Tibial nerve (tissue), 4 donors: ENCODE measurements at regions not wholly inside any gene's neighbourhood (a gene's known extent, or its start where the extent isn't known, plus 50 kb on each side); places are given as distances from the start of the nearest gene placed in this dataset.

Experiments used
- EP300 ChIP-seq, 2 donors: sonication (generic); formaldehyde crosslinking; IDR thresholded peaks; one replicate each; pipeline ENCODE4 v1.6.1; 2017; ENCODE audit warnings: antibody characterized with exemption in 2 of 2, mild to moderate bottlenecking in 1 of 2
- POLR2A ChIP-seq, 2 donors: fragments of 450-650 bp; IDR thresholded peaks; one replicate each; pipeline ENCODE4 v1.6.1; 2017; ENCODE audit warnings: antibody characterized with exemption in 2 of 2, mild to moderate bottlenecking in 2 of 2, moderate library complexity in 2 of 2
- TF ChIP-seq, protein P1 (sequence below), 5 experiments: fragments of 200-600 bp in 3 of 5; fragments of 450-650 bp in 2 of 5; sonication (generic) in 3 of 5; IDR thresholded peaks; one replicate each; pipeline ENCODE4 v1.5.1; 2016 to 2019; ENCODE audit warnings: antibody characterized with exemption in 5 of 5, mild to moderate bottlenecking in 3 of 5, moderate library complexity in 2 of 5

DNA sequence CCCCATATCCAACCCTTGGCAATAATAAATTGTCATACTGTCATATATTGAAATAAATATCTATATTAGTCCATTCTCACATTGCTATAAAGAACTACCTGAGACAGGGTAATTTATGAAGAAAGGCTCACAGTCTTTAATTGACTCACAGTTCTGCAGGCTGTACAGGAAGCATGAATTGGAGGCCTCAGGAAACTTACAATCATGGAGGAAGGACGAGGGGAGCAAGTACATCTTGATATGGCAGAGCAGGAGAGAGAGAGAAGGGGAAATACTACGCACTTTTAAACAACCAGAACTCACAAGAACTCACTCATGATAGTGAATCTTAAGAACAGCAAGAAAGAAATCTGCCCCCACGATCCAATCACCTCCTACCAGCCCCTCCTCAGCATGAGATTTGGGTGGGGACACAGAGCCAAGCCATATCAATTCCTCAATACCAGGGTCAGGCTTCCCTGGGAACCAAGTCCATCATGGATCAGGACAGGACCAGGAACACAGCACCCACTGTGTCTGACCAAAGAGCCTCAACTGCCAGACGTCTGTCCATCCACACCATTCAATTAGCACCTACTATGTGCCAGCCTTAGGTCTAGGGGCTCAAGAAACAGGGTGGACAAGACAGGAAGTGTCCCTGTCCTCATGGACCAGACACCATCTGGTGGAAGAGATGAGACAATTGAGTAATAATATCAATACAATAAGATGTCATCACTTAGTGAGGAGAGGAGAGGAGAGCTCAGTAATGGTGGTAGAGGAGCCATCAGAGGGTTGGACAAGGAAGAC is 56.9 kb upstream of the TOP3B start:
- TF ChIP-seq EP300 (IDR thresholded peaks at IDR 0.05) = no peak
- TF ChIP-seq, protein P1, sequence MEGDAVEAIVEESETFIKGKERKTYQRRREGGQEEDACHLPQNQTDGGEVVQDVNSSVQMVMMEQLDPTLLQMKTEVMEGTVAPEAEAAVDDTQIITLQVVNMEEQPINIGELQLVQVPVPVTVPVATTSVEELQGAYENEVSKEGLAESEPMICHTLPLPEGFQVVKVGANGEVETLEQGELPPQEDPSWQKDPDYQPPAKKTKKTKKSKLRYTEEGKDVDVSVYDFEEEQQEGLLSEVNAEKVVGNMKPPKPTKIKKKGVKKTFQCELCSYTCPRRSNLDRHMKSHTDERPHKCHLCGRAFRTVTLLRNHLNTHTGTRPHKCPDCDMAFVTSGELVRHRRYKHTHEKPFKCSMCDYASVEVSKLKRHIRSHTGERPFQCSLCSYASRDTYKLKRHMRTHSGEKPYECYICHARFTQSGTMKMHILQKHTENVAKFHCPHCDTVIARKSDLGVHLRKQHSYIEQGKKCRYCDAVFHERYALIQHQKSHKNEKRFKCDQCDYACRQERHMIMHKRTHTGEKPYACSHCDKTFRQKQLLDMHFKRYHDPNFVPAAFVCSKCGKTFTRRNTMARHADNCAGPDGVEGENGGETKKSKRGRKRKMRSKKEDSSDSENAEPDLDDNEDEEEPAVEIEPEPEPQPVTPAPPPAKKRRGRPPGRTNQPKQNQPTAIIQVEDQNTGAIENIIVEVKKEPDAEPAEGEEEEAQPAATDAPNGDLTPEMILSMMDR (IDR thresholded peaks at IDR 0.05) = no peak
- no peak for TF ChIP-seq POLR2A (IDR thresholded peaks at IDR 0.05)
